Fibroblast of mammary gland (primary cell): ENCODE measurements at regions not wholly inside any gene's neighbourhood (a gene's known extent, or its start where the extent isn't known, plus 50 kb on each side); places are given as distances from the start of the nearest gene placed in this dataset.

Experiments used
- DNase-seq: peaks from one replicate; pipeline ENCODE4 v3.0.0-alpha.2; 2010; ENCODE audit warnings: low read depth
- H3K4me3 ChIP-seq: 2 replicates; pipeline ENCODE4 v1.5.1; 2011; ENCODE audit warnings: low read depth, mild to moderate bottlenecking, low read length, moderate library complexity; ENCODE audit not compliant: control insufficient read depth
- TF ChIP-seq, protein P1 (sequence below): conservative IDR thresholded peaks from 2 replicates; pipeline ENCODE4 v1.5.1; 2011; ENCODE audit warnings: low read depth, low read length, inconsistent platforms; ENCODE audit not compliant: control insufficient read depth, insufficient read depth

GRCh38 chr7:22610263-22610662 is 110.3 kb upstream of the STEAP1B start:
- no peak for DNase-seq

DNA sequence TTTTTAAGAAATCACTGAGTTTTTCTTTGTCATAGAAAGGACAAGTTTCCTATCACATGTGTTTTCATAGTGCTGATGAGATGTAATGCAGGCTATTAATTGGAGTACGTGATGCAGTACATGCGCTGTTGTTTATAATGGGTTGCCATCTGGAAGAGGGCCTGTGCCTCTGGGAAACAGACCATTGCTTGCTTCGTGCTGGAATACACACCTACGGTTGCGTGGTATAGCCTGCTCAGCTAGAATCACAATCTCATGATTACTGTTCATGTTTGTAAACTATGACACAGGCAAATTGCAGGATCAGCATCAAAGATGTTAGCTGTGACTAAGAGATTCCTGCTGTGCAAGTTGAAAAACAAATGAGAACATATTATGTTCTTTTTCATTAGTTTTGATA is 107.2 kb upstream of the STEAP1B start:
- TF ChIP-seq, protein P1, sequence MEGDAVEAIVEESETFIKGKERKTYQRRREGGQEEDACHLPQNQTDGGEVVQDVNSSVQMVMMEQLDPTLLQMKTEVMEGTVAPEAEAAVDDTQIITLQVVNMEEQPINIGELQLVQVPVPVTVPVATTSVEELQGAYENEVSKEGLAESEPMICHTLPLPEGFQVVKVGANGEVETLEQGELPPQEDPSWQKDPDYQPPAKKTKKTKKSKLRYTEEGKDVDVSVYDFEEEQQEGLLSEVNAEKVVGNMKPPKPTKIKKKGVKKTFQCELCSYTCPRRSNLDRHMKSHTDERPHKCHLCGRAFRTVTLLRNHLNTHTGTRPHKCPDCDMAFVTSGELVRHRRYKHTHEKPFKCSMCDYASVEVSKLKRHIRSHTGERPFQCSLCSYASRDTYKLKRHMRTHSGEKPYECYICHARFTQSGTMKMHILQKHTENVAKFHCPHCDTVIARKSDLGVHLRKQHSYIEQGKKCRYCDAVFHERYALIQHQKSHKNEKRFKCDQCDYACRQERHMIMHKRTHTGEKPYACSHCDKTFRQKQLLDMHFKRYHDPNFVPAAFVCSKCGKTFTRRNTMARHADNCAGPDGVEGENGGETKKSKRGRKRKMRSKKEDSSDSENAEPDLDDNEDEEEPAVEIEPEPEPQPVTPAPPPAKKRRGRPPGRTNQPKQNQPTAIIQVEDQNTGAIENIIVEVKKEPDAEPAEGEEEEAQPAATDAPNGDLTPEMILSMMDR = no peak
- no peak overlapping the region for H3K4me3 ChIP-seq
- DNase-seq = peak; percentile 83

More at GRCh38 chr7:22610263-22610662, 110.3 kb upstream of the STEAP1B start:
- TF ChIP-seq, protein P1 = no peak
- no peak overlapping the region for H3K4me3 ChIP-seq

DNA sequence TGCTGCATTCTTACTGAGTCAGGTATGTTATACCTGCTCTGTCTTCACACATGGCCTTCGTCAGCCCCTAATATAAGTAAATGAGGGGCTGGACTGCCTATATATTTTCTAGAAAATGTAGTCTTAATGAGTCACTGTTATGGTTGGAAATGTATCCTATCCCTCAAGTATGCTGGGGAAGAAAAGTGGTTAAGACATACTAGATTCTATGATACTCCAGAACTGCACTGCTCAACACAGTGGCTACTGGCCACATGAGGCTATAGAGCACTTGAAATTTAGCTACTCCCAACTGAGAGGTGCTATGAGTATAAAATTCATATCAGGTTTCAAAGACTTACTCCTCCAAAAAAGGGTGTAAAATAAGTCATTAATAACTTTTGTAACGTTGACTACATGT is 104.3 kb upstream of the STEAP1B start:
- no peak overlapping the region for H3K4me3 ChIP-seq
- DNase-seq = peak; percentile 38
- TF ChIP-seq, protein P1 = no peak

GRCh38 chr7:22601812-22602565 is 102.0 kb upstream of the STEAP1B start:
- H3K4me3 ChIP-seq = no peak overlapping the region
- DNase-seq = peak; percentile 78
- TF ChIP-seq, protein P1 = no peak

GRCh38 chr7:22601408-22601807 is 101.4 kb upstream of the STEAP1B start:
- peak; percentile 44 for DNase-seq
- H3K4me3 ChIP-seq = no peak overlapping the region
- TF ChIP-seq, protein P1 = no peak

- DNase-seq = peak; percentile 30
- TF ChIP-seq, protein P1 = no peak
- H3K4me3 ChIP-seq = no peak overlapping the region
Observed at GRCh38 chr7:22601003-22601402, 101.0 kb upstream of the STEAP1B start.
